ENCODE measurements at regions not wholly inside any gene's neighbourhood (a gene's known extent, or its start where the extent isn't known, plus 50 kb on each side); places are given as distances from the start of the nearest gene placed in this dataset.

DNA sequence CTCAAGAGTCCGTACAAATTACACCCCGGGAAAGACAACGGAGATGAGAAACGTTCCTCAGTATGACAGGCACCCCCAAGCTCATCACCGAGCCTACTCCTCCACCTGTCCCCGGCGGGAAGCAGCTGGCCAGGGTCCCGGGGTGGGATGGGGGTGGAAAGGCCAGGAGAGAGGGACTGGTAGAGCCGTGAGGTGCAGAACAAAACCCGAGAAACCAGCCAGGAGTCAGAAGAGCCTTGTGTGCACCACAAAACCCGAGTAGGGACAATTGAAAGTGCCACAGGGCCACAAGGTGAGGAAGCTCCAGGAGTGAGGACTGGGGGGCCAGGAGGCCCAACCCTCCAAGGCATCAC is 75.5 kb upstream of the SALL3 start:
- DNase-seq (ENCODE audit: low spot score), result no peak

DNA sequence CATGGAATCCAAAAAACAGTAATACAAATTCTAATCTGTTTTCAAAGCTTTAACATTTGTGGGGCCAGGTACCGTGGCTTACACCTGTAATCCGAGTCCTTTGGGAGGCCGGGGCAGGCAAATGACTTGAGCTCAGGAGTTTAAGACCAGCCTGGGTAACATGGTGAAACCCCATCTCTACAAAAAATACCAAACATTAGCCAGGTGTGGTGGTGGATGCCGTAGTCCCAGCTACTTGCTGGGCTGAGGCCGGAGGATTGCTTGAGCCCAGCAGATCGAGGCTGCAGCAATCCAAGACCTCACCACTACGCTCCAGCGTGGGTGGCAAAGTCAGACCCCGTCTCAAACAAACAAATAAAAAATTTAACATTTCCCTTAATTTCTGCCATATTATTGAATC is 74.3 kb upstream of the SALL3 start:
- no peak for DNase-seq (ENCODE audit: low spot score)

DNA sequence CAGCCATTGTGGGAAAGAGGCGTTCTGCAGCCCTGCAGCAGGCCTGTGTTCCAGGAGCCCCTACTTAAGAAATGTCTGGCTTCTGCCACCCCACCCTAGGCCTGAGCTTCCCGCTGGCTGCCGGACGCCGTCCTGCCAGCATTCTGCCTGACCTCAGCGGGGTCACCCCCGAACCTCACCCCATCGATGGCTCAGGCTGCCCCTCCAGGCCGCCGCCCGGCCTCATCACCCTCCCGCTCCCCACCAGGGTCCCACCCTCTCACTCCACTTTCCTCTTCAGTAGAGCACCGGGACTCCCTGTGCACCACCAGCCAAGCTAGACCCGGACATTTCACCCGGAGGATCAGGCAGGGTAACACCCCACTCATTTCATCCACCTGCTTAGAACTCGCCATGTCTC is 73.6 kb upstream of the SALL3 start:
- DNase-seq (ENCODE audit: low spot score), result no peak

DNA sequence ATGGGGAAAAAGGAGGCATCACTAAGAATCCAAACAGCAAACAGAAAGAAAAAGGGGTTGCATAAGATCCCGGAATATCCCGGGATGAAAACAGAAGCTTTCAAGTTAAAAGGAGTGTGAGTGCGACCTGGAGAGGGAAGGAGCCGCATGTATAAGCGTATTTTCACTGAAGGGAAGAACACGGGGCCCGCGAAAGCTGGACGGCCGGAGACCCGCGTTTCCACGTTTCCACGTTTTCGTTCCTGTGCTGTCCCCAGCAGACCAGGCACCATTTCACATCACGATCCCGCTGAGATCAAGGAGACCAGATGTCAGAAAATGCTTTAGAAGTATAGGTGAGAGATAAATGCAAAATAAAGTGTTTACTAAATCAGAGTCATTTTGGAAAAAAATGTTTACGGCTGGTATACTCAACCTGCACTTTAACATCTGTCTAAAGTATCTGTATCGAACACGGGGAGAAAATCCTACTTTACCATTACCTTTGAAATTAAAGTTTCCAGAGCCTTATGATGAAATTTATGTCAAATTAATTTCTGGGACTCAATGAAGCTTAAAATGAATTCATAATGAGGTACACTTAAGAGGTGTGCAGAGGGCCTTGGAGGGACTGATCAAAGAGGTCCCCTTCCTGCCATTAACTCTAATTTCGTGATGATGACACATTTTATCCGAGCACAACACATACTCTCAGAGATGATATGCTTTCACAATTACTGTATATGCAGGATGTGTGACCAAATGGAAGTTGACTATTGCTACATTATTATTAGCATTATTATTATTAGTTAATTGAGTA is 71.0 kb upstream of the SALL3 start:
- DNase-seq (ENCODE audit: low spot score), result no peak

DNA sequence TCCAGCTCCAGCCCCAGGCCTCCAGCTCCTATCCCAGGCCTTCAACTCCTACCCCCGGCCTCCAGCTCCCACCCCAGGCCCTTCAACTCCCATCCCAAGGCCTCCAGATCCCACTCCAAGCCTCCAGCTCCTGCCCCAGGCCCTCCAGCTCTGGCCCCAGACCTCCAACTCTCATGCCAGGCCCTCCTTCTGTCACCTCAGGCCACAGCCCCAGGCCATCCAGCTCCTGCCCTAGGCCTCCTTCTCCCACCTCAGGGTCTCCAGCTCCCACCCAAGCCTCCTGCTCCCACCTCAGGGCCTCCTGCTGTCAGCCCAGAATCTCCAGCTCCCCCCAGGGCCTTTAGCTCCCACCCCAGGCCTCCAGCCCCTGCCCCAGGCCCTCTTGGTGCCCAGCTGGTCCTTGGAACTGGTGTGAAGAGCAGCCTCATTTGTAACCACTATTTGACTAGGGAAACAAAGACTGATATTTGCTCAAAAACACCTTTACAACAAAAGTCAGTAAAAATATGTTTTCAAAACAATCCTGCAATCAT is 67.8 kb upstream of the SALL3 start:
- DNase-seq (ENCODE audit: low spot score), result no peak

DNA sequence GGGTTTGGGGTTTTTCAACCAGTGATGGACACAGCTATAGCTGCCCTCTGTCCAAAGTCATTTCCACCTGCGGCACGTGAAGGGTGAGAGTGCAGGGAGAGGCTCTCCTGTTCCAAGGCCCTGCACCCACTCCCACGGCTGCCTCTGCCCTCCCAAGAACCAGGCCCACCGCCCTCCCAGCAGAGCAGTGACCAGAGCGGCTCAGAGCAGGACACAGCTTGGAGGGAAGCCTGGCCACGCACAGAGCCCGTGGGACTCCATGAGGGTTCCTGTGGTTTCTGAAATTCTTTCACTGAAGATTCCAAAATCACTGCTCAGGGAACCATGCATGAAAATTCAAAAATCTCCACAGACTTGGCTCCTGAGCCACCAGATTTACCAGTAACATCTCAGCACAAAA is 67.3 kb upstream of the SALL3 start:
- no peak for DNase-seq (ENCODE audit: low spot score)

DNA sequence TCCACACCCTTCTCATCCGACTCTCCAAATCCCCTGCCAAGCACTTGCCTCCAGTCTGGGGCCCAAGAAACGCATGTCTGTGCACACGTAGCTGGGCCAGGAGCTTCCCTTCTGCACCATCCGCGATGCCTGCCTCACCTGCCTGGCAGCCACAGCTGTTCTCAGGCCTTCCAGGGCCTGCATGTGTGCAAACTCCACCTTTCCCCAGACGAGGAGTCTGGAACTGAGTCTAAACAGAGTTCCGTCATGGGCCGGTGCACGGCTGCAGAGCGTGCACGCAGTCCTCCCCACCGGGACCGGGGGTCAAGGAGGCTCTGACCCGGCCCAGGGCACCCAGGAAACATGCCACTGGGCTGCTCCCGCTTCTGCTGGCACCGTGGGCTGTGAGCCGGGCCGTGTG is 66.8 kb upstream of the SALL3 start:
- DNase-seq (ENCODE audit: low spot score), result no peak

DNA sequence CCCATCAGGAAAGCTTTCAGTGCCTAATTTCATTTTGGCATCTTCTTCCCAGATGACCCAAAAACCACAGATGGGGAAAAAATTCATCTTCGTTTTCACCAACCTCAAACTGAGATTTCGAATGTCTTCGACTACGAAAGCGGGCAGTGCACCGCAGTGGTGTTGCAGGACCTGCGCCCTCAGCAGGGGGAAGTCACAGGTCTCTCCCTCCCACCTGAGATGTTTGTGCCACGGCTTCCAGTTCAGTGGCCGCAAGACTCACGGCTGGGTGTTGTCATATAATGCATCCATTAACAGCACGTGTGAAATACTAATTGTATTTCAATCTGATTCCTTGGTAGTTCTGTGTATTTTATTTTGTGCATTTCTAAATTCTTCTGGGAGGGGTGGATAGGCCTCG is 66.2 kb upstream of the SALL3 start:
- DNase-seq (ENCODE audit: low spot score), result no peak

DNA sequence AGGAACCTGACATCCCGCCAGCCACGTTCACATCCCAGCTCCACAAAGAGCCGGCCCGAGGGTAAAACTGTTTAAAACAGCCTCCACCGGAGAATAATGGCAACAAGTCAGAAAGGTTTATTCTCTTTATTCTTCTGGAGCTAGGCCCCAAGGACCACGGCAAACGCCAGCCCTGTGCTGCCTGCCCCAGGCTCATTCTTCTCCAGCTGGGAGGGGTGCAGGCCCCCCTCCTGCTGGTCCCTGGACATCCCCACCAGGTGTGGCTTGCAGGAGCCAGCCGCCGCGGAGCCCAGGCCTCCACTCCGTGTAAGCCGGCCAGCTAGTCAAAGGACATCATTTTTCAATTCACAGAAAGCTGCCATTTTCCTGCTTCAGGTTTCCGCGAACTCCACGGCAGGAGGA is 65.8 kb upstream of the SALL3 start:
- DNase-seq (ENCODE audit: low spot score), result no peak

DNA sequence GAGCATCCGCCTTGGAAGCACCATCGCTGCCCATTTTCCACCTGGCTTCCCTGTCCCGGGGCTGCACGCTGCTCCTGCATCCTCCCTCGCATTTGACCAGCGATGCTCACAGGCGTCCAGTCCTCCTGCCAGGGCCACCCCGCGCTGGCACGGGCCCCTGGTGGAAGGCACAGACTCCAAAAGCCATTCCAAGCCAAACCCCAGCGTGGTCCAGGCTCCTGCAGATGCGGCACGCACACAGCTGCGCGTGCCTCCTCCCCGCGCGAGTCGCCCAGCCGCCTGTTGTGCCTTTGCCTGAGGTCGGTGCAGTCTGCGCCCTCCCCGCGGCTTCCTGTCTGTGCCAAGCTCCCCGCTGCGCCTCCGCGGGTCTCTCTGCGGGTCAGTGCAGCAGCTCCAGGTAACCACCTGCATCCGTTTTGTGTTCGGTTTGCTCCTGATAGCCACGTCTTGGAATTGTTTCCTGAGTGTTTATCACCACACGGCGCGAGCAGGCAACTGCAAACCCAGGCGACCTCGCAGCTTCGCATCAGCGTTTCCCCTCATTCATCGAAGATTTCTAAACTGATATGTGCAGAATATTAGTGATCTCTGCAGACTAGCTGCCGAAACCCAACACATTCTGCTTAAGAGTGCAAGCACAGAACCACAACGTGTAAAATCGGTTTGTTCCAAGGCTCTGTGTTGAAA is 65.2 kb upstream of the SALL3 start:
- DNase-seq (ENCODE audit: low spot score), result no peak

DNA sequence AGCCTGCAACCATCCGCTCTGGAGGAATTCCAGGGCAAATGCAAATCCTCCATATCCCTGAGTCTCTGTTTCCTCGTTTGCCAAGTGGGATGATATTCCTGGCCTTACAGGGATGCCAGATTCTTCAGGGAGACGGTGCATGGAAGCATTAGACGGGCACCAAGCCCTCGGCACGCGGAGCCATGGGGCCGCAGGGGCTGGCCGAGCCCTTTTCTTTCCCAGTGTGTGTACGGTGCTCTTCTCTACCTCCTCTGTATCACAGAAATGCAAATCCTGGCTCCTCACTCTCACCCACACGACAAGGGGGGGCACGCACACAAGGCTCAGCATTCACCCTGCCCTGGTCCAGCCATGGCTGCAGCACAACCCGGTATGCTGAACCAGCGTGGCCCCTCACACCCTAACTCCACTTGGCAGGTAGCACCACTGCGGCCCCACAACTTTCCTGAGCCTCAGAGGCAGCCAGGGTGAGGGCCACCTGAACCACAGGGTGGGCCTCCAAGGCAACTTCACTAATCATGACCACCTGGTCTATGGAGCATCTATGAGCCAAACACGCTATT is 64.1 kb upstream of the SALL3 start:
- DNase-seq (ENCODE audit: low spot score), result no peak

DNA sequence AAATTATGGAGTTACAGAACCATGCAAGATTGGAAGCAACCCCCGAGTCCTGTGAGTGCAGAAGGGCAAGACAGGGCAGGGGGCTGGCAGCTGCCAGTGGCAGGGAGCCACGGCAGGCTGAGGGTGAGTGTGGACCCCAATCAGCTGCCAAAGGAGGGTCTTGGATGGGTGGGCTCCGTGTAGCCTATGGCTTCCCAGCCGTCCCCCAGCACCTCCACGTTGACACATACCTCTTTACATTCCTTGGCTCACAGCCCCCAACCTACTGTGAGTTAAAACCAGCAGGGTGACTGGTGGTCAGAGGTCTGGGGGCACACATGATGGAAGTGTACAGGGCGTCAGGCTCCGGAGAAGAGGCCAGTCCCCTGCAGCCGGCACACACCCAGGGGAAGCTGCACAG is 60.9 kb upstream of the SALL3 start:
- no peak for DNase-seq (ENCODE audit: low spot score)

DNA sequence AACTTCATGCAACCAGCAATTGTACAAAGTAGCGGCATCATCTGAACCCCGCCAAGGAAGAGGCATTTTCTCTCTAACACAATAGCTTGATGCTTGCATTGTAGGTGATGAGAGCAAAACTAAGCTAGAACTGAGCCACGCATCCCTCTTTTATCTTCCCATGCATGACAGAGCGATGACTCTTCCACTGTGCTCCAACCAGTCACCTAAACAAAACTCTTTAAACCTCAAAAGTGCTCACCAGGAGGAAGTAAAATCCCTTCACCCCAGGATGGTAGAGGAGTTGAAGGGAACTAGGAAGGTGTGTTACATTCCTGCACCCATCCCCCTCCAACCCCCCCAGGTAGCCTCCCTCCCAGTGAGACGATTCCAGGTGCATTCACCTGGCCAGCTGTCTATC is 59.7 kb upstream of the SALL3 start:
- DNase-seq (ENCODE audit: low spot score), result no peak

DNA sequence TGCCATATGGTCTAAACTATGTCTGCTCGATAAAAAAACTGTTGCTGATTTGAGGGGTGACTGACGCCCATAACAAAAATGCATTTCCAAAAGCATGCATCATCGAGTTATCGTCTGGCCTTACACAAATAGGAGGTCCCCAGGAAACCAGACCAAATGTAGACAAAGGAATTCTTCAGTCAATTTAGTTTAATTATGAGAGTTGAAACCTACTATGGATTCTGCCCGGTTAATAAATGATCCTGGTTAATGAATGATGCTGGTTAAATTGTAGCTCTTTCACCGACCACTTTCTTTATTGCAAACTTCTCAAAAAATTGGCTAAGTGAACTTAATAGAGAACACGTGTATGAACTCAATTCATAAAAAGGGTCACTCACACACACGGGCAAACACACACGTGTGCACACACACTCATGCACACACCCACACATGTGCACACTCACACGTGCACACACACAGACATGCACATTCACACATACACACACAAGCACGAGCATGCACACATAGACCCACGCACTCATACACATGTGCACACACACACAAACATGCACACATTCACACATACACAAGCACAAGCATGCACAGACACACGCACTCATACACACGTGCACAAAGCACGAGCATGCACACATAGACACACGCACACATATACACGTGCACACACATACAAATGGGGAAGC is 59.0 kb upstream of the SALL3 start:
- no peak for DNase-seq (ENCODE audit: low spot score)

DNA sequence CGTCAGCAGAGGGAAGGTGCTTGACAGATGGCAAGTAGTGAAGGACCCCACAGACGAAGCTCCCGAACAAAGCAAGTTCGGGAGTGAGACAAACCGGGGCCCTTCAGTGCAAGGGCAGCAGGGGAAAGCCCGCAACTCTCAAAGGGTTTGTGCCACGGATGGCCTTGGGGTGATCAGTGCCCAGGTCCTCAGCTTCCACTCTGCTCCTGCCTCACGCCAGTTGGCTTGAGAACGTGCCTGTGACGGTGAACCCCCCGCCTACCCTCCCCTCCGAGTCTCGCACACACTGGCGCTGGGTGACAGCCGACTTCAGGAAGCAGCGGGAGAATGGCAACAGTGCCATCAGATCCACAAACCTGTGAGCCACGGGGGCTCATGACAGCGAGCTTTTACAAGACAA is 56.8 kb upstream of the SALL3 start:
- no peak for DNase-seq (ENCODE audit: low spot score)

DNA sequence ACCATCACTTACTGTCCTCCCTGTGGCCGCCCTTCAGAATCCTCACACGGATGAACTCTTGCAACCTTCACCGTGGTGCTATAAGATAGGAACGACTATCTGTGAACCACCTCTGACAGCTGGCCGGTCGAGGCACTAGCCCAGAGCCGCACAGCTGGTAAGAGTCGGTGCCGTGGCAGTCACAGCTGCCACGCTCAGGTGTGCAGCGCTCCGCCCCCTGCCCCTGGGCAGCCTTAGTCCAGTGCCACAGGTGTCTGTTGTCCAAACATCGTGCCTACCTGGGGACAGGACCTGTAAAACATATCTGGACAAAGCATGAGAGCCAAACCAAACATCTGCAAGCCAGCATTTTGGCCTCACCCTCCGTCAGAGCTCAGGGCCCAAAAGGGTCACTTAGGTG is 55.3 kb upstream of the SALL3 start:
- no peak for DNase-seq (ENCODE audit: low spot score)

DNA sequence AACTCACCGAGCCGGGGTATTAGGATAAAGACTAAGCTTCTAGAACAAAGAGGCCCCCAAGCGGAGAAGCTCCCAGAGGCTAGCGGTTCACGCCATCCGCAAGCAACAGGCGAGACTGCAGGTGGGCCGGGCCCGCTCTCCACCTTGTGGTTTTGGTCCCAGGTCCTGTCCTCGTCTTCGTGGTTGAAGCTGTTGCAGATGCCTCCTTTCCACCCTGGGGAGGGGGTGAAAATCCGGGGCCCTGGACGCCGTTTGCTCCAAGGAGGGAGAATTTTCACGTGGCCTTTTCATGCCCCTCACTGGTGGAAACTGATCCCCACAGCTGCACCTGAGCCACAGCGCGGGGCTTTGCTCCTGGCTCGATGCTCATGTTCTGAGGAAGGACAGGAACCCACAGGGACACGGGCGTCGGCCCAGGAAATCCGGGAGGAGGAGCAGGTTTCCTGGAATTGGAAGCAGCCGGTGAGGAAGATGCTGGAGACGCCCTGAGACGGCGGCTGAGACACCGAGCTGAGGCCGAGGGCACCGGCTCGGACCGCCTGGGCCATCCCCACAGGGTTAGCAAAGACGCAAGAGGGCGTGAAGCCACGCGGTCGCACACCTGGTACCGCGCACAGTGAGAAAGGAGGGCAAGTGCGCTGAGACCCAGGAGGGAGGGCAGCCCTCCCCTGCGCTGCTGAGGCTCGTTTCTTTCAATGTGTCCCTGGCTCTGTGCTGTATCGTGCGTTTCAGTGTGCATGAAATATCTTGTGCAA is 54.7 kb upstream of the SALL3 start:
- no peak for DNase-seq (ENCODE audit: low spot score)

DNA sequence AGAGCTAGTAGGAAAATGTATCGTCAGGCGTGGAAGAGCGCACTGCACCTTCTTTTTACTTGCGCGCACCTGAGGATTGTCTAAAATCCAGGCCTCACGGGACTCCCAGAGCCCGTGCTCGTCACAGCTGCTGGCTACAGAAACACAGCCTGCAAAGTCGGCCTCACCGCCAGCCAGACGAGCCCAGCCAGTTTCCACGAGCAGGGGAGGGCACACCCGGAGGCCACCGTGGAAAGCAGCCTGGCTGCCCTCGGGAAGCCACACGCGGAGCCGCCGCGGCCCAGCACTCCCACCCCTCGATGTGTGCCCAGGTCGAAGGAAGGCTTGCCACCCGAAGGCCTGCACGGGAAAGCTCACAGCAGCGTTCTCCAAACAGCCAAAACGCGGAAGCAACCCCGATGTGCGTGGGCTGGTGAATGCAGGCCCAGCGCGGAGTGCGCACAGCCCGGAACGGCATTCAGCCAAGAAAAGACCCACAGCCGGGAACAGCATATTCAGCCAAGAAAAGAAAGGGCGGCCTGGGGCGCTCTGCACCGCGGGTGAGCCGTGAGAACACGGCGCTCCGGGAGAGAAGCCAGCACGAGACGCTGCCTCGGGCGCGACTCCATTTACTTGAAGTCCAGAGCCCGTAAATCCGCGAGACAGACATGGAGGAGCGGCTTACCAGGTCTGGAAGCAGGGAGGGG is 53.9 kb upstream of the SALL3 start:
- no peak for DNase-seq (ENCODE audit: low spot score)

DNA sequence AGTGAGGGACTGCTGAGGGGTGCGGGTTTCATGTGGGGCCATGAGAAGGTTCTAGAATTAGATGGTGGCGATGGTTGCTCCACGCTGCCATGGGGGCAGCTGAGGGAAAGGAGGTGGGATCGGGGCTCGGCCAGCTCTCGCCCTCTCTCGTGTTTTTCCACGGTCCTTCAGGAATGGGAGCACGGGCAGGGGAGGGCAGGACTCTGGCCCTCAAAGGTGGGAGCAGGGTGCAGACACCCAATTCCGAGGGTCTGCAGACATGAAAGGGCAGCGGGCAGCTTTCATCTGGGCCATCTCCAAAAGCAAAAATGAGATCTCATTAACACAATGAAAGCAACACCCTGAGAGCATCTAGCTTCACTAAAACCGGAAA is 53.4 kb upstream of the SALL3 start:
- DNase-seq (ENCODE audit: low spot score), result no peak

DNA sequence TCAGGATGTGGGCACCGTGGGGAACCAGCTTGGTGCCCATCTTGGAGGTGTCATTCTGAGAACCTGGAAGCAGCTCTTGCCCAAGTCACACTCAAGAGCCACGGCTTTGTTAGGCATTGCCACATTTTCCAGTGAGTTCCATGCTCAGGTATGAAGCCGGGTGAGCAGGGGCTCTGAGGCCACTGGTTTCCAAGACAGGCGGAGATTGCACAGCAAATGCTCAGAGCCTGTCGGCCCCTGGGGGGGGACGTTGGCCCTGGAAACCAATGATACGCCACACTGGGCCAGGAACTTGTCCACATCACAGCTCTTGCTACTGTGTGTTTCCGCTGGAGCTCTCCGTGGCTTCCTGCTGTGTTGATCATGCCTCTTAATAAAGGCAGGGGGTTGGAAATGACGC is 52.5 kb upstream of the SALL3 start:
- DNase-seq (ENCODE audit: low spot score), result no peak

DNA sequence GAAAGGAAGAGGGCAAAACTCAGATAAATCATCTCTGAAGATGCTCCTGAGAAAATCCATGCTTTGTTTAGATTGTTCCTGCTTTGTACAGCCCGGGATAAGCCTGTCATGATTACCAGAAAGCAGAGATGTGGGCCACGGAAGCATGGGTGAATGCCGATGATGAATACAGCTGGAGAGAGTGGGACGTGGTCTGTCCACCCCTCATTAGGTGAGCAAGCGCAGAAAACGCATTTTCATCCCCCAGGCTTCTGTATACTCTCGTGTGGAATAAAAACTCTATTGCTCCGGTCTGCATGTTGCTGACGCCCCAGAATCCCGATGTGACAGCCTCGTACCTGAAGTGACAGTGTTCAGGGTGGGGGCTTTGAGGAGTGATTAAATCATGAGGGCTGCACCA is 52.0 kb upstream of the SALL3 start:
- no peak for DNase-seq (ENCODE audit: low spot score)

DNA sequence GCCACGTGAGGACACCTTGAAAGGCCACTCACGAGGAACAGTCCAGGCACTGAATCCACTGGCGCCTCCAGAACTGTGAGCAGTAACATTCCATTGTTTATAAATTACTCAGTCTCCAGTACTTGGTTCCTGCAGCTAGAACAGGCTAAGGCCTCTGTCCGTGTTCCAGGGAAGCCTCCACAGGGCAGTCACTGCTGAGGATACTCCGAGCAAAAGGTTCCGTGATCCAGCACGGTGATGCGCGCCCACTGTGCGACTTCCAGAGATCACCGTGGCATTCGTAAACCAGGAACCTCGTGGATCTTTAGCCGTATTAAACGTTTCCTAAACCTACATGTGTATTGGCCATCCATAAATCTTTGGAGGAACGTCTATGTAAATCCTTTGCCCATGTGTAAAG is 51.5 kb upstream of the SALL3 start:
- no peak for DNase-seq (ENCODE audit: low spot score)

Data from globus pallidus (tissue), 1 donor.